Epithelial cell of proximal tubule (primary cell): ENCODE measurements at regions not wholly inside any gene's neighbourhood (a gene's known extent, or its start where the extent isn't known, plus 50 kb on each side); places are given as distances from the start of the nearest gene placed in this dataset.

Experiments
- DNase-seq: peaks from one replicate; pipeline ENCODE4 v3.0.0-alpha.2; 2011; ENCODE audit warnings: low read depth
- H3K4me3 ChIP-seq: 2 replicates; pipeline ENCODE4 v1.5.1; 2011; ENCODE audit warnings: low read depth, mild to moderate bottlenecking, low read length
- TF ChIP-seq, protein P1 (sequence below): conservative IDR thresholded peaks from 2 replicates; pipeline ENCODE4 v1.5.1; 2012; ENCODE audit warnings: low read depth, mild to moderate bottlenecking, low read length

DNA sequence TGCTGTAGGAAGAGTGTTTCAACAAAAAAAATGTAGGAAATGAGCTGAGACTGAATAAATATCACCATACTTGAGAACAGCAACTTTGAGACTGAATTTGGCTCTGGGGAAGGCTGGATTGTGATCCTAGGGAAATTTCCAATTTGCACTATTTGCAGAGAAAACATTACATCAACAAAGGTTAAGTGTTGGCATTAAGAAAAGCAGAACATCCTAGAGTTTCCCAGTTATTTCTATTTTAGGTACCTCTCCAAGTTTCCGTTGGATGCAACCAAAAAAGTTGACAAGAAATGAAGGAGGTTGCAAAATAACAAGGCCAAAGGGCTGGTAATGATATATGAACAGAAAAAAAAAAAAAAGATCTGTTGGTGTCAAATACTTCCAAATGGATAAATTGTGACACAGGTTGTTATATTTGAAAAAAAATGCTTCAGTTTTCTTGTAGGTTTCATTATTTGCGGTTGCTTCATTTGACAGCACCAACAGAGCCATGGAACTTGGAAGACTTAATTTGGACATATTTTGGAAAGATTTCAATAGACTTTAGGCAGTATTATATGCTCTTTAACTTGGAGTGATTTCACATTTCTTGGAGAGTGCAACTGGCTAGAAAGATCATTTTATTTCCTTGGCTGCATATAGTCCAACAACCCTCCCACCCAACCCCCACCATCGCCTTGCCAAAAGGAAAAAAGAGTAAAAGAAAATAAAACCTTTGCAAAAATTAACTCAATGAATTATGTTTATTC, 230.8 kb downstream of the ZNF608 start:
- DNase-seq = no peak
- TF ChIP-seq, protein P1, sequence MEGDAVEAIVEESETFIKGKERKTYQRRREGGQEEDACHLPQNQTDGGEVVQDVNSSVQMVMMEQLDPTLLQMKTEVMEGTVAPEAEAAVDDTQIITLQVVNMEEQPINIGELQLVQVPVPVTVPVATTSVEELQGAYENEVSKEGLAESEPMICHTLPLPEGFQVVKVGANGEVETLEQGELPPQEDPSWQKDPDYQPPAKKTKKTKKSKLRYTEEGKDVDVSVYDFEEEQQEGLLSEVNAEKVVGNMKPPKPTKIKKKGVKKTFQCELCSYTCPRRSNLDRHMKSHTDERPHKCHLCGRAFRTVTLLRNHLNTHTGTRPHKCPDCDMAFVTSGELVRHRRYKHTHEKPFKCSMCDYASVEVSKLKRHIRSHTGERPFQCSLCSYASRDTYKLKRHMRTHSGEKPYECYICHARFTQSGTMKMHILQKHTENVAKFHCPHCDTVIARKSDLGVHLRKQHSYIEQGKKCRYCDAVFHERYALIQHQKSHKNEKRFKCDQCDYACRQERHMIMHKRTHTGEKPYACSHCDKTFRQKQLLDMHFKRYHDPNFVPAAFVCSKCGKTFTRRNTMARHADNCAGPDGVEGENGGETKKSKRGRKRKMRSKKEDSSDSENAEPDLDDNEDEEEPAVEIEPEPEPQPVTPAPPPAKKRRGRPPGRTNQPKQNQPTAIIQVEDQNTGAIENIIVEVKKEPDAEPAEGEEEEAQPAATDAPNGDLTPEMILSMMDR = no peak
- no peak overlapping the region for H3K4me3 ChIP-seq

DNA sequence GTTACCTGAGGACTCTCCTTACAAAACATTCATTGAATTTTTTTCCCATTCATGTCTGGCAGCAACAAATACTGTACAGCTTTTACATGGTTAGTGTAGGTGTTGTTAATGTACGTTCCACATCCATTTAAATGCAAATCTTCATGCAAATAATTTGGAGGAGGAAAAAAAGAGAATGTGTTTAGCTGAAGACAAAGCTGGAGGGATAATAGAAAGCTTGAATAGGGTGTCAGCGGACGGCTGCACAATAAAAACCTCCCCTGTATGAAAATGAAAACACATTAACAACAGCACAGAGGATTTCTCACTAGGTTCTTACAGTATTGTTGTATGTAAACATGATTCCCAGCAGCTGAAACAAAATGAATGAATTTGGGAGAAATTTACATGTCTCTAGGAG, 231.5 kb downstream of the ZNF608 start:
- H3K4me3 ChIP-seq = no peak overlapping the region
- no peak for DNase-seq
- TF ChIP-seq, protein P1 = no peak

DNA sequence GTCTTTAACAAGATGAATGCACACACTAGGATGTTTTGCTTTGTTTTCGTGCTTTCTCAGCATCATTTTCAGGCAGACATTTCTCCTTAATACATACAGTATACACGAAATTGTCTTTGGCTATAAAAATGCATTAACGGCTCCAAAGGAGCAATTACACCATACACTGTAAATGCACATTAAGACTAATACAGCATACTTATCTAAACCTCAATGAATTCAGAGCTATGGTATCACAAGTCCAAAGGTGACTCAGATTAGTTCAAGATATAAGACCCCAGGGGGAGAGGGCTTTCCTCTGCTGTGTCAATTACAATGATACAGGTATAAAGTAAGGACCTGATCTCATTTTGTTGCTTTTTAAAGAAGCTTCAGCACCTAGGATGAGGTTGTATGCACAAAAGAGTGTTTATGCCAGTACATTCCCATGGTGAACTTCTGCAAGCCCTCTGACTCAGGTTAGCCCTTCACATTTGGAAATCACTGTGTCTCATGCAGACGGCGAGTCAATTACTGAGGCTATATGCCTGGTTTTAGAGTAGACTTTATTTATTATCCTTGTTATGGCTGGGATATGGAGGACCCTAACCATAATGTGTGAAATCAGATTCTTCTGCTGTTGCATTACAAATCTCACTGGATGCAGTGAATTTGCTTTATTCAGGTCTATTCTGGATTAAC, 233.3 kb downstream of the ZNF608 start:
- DNase-seq = no peak
- no peak overlapping the region for H3K4me3 ChIP-seq
- TF ChIP-seq, protein P1 = no peak

DNA sequence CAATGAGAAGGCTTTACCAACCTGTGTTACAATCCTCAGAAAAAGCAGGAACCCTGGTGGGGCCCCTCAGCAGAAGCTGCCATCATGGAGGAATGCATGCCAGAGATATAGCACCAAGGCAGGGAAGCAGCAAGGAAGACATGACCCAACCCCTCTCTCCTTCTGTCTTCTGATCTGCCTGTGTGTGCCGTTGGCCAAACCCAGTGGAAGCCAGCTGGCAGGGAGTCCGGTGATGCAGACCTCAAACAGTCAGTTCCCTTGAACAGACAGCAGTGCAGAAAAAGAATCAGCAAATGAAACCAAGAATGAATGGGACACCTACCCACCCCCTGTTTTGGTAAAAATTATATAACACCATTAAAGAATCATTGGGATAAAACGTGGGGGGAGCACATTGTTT, 234.2 kb downstream of the ZNF608 start:
- no peak for DNase-seq
- TF ChIP-seq, protein P1 = no peak
- H3K4me3 ChIP-seq = no peak overlapping the region

DNA sequence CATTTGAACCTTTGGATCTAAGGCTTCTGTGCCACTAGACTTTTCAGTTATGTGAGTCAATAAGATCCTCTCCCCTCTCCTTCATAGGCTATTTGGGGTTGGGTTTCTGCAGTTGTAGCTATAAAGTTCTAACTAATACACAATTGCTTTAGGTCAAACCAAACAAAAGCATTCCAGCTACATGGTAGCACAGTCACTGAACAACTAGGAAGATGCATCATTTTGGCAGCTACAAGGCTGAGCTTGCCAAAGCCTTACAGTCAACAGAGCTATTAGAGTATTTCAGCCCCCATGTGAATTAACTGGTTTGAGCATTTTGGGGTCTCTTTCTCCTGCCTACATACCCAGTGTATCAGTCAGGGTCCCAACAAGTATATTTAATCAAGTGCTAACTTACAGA, 234.6 kb downstream of the ZNF608 start:
- TF ChIP-seq, protein P1 = no peak
- H3K4me3 ChIP-seq = no peak overlapping the region
- no peak for DNase-seq

DNA sequence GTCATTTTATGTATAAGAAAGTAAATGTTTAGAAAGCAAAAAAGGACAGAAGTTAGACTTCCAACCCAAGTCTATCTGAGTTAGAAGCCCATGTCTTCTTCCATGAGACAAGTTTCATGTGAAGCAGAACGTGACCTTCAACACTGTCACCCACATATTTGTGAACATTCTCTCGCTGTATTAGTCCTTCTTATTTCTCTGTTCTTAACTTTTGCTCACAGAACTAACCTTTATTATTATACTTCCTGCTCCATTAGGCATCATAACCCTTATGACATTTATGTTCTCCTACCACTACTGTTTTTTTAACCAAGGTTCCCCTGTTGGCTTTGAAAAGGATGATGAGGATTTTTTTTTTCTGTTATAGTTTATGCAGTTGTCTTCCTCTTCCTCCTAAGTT, 238.8 kb downstream of the ZNF608 start:
- no peak overlapping the region for H3K4me3 ChIP-seq
- TF ChIP-seq, protein P1 = no peak
- DNase-seq = no peak
